ENCODE measurements at regions not wholly inside any gene's neighbourhood (a gene's known extent, or its start where the extent isn't known, plus 50 kb on each side); places are given as distances from the start of the nearest gene placed in this dataset.

- no peak overlapping the region for H3K27ac ChIP-seq
- TF ChIP-seq CTCF (conservative IDR thresholded peaks at IDR 0.05), result no peak
Observed at GRCh38 chr1:47699492-47700235, 261.8 kb downstream of the FOXD2 start.

GRCh38 chr1:47701283-47701682 is 263.4 kb downstream of the FOXD2 start:
- H3K27ac ChIP-seq, result no peak overlapping the region
- no peak for TF ChIP-seq CTCF (conservative IDR thresholded peaks at IDR 0.05)

GRCh38 chr1:47701741-47702515 is 264.1 kb downstream of the FOXD2 start:
- no peak for TF ChIP-seq CTCF (conservative IDR thresholded peaks at IDR 0.05)

GRCh38 chr1:47703156-47703825 is 265.4 kb downstream of the FOXD2 start:
- H3K27ac ChIP-seq, result no peak overlapping the region
- no peak for TF ChIP-seq CTCF (conservative IDR thresholded peaks at IDR 0.05)

More at GRCh38 chr1:47701741-47702515, 264.1 kb downstream of the FOXD2 start:
- H3K27ac ChIP-seq, result no peak overlapping the region

- peak; percentile 64 for TF ChIP-seq CTCF (conservative IDR thresholded peaks at IDR 0.05)
- H3K27ac ChIP-seq, result no peak overlapping the region
Observed at GRCh38 chr1:47703981-47704596, 266.2 kb downstream of the FOXD2 start.

GRCh38 chr1:47705517-47706130 is 267.8 kb downstream of the FOXD2 start:
- H3K27ac ChIP-seq, result no peak overlapping the region
- no peak for TF ChIP-seq CTCF (conservative IDR thresholded peaks at IDR 0.05)
